ENCODE measurements at regions not wholly inside any gene's neighbourhood (a gene's known extent, or its start where the extent isn't known, plus 50 kb on each side); places are given as distances from the start of the nearest gene placed in this dataset.

DNA sequence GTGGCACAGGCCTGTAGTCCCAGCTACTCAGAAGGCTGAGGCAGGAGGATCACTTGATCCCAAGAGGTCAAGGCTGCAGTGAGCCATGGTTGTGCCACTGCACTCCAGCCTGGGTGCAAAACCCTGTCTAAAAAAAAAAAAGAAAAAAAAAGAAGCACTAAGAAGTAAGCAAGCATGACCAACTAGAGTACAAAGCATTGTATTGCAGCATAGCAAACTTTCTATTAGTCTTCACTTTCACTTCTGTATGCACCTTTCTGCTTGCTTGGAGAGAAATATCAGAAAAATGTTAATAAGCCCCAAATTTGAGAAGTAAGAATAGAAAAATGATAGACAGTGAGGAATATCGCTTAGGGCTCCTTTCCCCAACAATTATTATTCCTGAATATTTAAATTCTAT lies 497.7 kb upstream of the WWC1 start:
- DNase-seq (ENCODE audit: low read depth, low spot score): no peak
- Histone ChIP-seq H3K9ac (replicated peaks; ENCODE audit: extremely low read depth, insufficient read depth, low read length) (no peak overlapping the region), H3K9me3 (replicated peaks; ENCODE audit: control insufficient read depth, insufficient read depth, low read length) (peaks cover 4% of the 10 kb centered on the region), H3K79me2 (ENCODE audit: control insufficient read depth, insufficient read depth, low read length) (no peaks in the 10 kb centered on the region), H2AFZ (ENCODE audit: low read depth, low read length) (no peak overlapping the region), H3K27ac (ENCODE audit: insufficient read depth, low read depth, low read length) (no peak overlapping the region), H3K9me1 (replicated peaks; ENCODE audit: control insufficient read depth, extremely low read depth, insufficient read depth, low read length) (no peaks in the 10 kb centered on the region), H3K4me2 (ENCODE audit: insufficient read depth, low read length) (no peak overlapping the region), H3K4me1 (ENCODE audit: control insufficient read depth, extremely low read depth, insufficient read depth, low read length) (no peaks in the 10 kb centered on the region), H3K27me3 (ENCODE audit: control insufficient read depth in 2 of 2, insufficient read depth in 2 of 2, low read length in 2 of 2) (no peaks in the 10 kb centered on the region), H3K4me3 (replicated peaks in 1 of 3; ENCODE audit: insufficient read depth in 1 of 3, low read depth in 1 of 3, low read length in 3 of 3) (no peak overlapping the region), H4K20me1 (replicated peaks; ENCODE audit: control insufficient read depth, extremely low read depth, insufficient read depth, low read length) (no peaks in the 10 kb centered on the region), H3K36me3 (ENCODE audit: control insufficient read depth in 2 of 2, extremely low read depth in 1 of 2, insufficient read depth in 2 of 2, low read length in 2 of 2) (no peaks in the 10 kb centered on the region)
- TF ChIP-seq, protein P1, sequence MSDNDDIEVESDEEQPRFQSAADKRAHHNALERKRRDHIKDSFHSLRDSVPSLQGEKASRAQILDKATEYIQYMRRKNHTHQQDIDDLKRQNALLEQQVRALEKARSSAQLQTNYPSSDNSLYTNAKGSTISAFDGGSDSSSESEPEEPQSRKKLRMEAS (IDR thresholded peaks at IDR 0.05; ENCODE audit: insufficient read depth, insufficient read length): no peak
- BruUV-seq (replicated peaks): no TSS peak
- dilution Hi-C loops (cut with MboI; ENCODE audit: extremely low pct_ligation_motif_present, low sequenced_read_pairs) (no loop called here), intact Hi-C loops (cut with micrococcal nuclease) (no loop called here)
- ChIA-PET CTCF (interaction anchor here (0.7 kb wide), 1 partner anchor 43 kb away, joined by 3 read pairs; no protein-coding TSS in a partner anchor), POLR2A (no interaction called here)
- FAIRE-seq: no peak

DNA sequence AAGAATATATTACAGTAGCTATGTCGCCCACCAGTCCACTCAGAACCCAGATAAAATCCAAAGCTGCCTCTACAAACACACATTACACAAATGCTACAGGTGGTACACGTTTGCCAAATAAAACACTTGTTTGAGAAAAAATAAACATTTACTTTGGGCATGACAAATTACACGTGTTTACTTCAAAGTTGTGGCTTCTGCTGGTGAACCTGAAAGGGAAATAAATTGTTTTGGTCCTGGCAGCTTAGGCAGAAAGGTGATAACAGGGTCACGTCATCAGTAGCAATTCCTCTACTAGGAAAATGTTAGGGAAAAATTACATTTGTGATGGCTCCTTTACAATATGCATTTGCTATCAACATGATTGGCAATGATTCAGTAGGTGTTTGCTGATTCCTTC lies 497.3 kb upstream of the WWC1 start:
- peaks cover 5% of the 10 kb centered on the region for H3K9me3 ChIP-seq (replicated peaks; ENCODE audit: control insufficient read depth, insufficient read depth, low read length)

More for the DNA sequence above, 497.3 kb upstream of the WWC1 start:
- Histone ChIP-seq H3K9me1 (replicated peaks; ENCODE audit: control insufficient read depth, extremely low read depth, insufficient read depth, low read length) (no peaks in the 10 kb centered on the region), H2AFZ (ENCODE audit: low read depth, low read length) (no peak overlapping the region), H3K4me1 (ENCODE audit: control insufficient read depth, extremely low read depth, insufficient read depth, low read length) (no peaks in the 10 kb centered on the region), H3K27me3 (ENCODE audit: control insufficient read depth in 2 of 2, insufficient read depth in 2 of 2, low read length in 2 of 2) (no peaks in the 10 kb centered on the region), H4K20me1 (replicated peaks; ENCODE audit: control insufficient read depth, extremely low read depth, insufficient read depth, low read length) (no peaks in the 10 kb centered on the region), H3K4me3 (replicated peaks in 1 of 3; ENCODE audit: insufficient read depth in 1 of 3, low read depth in 1 of 3, low read length in 3 of 3) (no peak overlapping the region), H3K36me3 (ENCODE audit: control insufficient read depth in 2 of 2, extremely low read depth in 1 of 2, insufficient read depth in 2 of 2, low read length in 2 of 2) (no peaks in the 10 kb centered on the region), H3K27ac (ENCODE audit: insufficient read depth, low read depth, low read length) (no peak overlapping the region), H3K79me2 (ENCODE audit: control insufficient read depth, insufficient read depth, low read length) (no peaks in the 10 kb centered on the region), H3K4me2 (ENCODE audit: insufficient read depth, low read length) (no peak overlapping the region), H3K9ac (replicated peaks; ENCODE audit: extremely low read depth, insufficient read depth, low read length) (no peak overlapping the region)
- BruUV-seq (replicated peaks): no TSS peak
- DNase-seq (ENCODE audit: low read depth, low spot score) (no peak), FAIRE-seq (no peak)
- ChIA-PET POLR2A (no interaction called here), CTCF (no interaction called here)
- TF ChIP-seq POLR2AphosphoS5 (IDR thresholded peaks at IDR 0.05; ENCODE audit: insufficient read depth, low read depth, low read length) (no peak), EZH2 (IDR thresholded peaks at IDR 0.05; ENCODE audit: borderline replicate concordance, low read depth, low read length, severe bottlenecking) (no peak), FOS (IDR thresholded peaks at IDR 0.05; ENCODE audit: borderline replicate concordance, insufficient read depth, low read length) (no peak), GATA2 (IDR thresholded peaks at IDR 0.05; ENCODE audit: insufficient read depth, insufficient read length, low read depth, low read length) (no peak), POLR2A (IDR thresholded peaks at IDR 0.05; ENCODE audit: low read depth, low read length) (no peak), MYC (IDR thresholded peaks at IDR 0.05; ENCODE audit: low read depth, low read length) (no peak), JUN (IDR thresholded peaks at IDR 0.05; ENCODE audit: borderline replicate concordance, insufficient read depth, insufficient read length, low read depth) (no peak)
- TF ChIP-seq, protein P2, sequence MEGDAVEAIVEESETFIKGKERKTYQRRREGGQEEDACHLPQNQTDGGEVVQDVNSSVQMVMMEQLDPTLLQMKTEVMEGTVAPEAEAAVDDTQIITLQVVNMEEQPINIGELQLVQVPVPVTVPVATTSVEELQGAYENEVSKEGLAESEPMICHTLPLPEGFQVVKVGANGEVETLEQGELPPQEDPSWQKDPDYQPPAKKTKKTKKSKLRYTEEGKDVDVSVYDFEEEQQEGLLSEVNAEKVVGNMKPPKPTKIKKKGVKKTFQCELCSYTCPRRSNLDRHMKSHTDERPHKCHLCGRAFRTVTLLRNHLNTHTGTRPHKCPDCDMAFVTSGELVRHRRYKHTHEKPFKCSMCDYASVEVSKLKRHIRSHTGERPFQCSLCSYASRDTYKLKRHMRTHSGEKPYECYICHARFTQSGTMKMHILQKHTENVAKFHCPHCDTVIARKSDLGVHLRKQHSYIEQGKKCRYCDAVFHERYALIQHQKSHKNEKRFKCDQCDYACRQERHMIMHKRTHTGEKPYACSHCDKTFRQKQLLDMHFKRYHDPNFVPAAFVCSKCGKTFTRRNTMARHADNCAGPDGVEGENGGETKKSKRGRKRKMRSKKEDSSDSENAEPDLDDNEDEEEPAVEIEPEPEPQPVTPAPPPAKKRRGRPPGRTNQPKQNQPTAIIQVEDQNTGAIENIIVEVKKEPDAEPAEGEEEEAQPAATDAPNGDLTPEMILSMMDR (IDR thresholded peaks at IDR 0.05; ENCODE audit: extremely low read depth in 1 of 2, insufficient read depth in 1 of 2, low read depth in 1 of 2, low read length in 2 of 2): no peak
- TF ChIP-seq, protein P1 (IDR thresholded peaks at IDR 0.05; ENCODE audit: insufficient read depth, insufficient read length): no peak
- dilution Hi-C loops (cut with MboI; ENCODE audit: extremely low pct_ligation_motif_present, low sequenced_read_pairs) (no loop called here), intact Hi-C loops (cut with micrococcal nuclease) (no loop called here)

Measured in endothelial cell of umbilical vein (primary cell).